Thoracic aorta (tissue), 2 donors: ENCODE measurements at regions not wholly inside any gene's neighbourhood (a gene's known extent, or its start where the extent isn't known, plus 50 kb on each side); places are given as distances from the start of the nearest gene placed in this dataset.

Source experiments
- ATAC-seq: fragments of 150-250 bp; one replicate; pipeline ENCODE4 v1.8.0; 2017; ENCODE audit warnings: low read depth; ENCODE audit not compliant: insufficient number of reproducible peaks, low FRiP score
- DNase-seq: peaks from one replicate; pipeline ENCODE4 v3.0.0-alpha.2; 2020; ENCODE audit warnings: low spot score
- H3K27ac ChIP-seq, 2 donors: fragments of 200-600 bp; sonication (generic); 1 replicate in 1 of 2; 2 replicates in 1 of 2; pipeline ENCODE4 v1.5.1; 2016; ENCODE audit warnings: mild to moderate bottlenecking in 2 of 2, moderate library complexity in 2 of 2
- H3K27me3 ChIP-seq: fragments of 200-600 bp; sonication (generic); replicated peaks from 2 replicates; pipeline ENCODE4 v1.6.0; 2016; ENCODE audit warnings: mild to moderate bottlenecking; ENCODE audit not compliant: insufficient read depth
- H3K36me3 ChIP-seq: fragments of 200-600 bp; sonication (generic); one replicate; pipeline ENCODE4 v1.5.1; 2016
- H3K4me1 ChIP-seq, 2 donors: fragments of 200-600 bp; sonication (generic); 1 replicate in 1 of 2; 2 replicates in 1 of 2; pipeline versions ENCODE4 v1.5.1 to v1.6.0; 2016; ENCODE audit warnings: low read depth in 2 of 2, mild to moderate bottlenecking in 1 of 2; ENCODE audit not compliant: control insufficient read depth in 1 of 2
- H3K4me3 ChIP-seq: fragments of 200-600 bp; sonication (generic); 2 replicates; pipeline ENCODE4 v1.5.1; 2016; ENCODE audit warnings: mild to moderate bottlenecking
- H3K9me3 ChIP-seq: fragments of 200-600 bp; sonication (generic); 2 replicates; pipeline ENCODE4 v1.5.1; 2016
- TF ChIP-seq, protein P1 (sequence below): fragments of 200-600 bp; sonication (generic); IDR thresholded peaks from one replicate; pipeline ENCODE4 v1.5.1; 2019; ENCODE audit warnings: antibody characterized with exemption

DNA sequence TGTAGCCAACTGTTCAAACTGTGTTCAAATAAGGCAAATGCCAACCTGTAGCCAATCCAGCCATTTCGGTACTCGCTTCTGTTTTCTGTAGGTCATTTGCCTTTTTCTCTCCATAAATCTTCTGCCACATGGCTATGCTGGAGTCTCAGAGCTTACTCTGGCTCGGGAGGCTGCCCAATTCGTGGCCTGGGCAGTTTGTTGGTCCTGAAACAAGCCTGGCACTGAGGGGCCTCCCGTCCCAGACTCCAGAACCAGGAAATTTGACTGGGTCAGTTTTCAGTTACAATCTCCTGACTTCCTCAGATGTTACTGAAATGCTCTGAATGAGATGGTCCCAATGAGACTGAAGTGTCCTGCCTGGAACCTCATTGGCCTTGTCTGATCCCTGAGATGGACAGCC is 120.8 kb upstream of the NPAS2 start:
- no peaks in the 10 kb centered on the region for H3K4me1 ChIP-seq
- no peak overlapping the region for H3K27ac ChIP-seq
- TF ChIP-seq, protein P1, sequence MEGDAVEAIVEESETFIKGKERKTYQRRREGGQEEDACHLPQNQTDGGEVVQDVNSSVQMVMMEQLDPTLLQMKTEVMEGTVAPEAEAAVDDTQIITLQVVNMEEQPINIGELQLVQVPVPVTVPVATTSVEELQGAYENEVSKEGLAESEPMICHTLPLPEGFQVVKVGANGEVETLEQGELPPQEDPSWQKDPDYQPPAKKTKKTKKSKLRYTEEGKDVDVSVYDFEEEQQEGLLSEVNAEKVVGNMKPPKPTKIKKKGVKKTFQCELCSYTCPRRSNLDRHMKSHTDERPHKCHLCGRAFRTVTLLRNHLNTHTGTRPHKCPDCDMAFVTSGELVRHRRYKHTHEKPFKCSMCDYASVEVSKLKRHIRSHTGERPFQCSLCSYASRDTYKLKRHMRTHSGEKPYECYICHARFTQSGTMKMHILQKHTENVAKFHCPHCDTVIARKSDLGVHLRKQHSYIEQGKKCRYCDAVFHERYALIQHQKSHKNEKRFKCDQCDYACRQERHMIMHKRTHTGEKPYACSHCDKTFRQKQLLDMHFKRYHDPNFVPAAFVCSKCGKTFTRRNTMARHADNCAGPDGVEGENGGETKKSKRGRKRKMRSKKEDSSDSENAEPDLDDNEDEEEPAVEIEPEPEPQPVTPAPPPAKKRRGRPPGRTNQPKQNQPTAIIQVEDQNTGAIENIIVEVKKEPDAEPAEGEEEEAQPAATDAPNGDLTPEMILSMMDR: no peak
- H3K27me3 ChIP-seq: peaks cover 3% of the 10 kb centered on the region
- H3K4me3 ChIP-seq: no peak overlapping the region
- ATAC-seq (no peak), DNase-seq (no peak)
- no peaks in the 10 kb centered on the region for H3K36me3 ChIP-seq
- H3K9me3 ChIP-seq: peaks cover 9% of the 10 kb centered on the region

- Histone ChIP-seq H3K4me1 (no peaks in the 10 kb centered on the region), H3K9me3 (no peaks in the 10 kb centered on the region), H3K27me3 (no peaks in the 10 kb centered on the region), H3K36me3 (no peaks in the 10 kb centered on the region), H3K27ac (no peak overlapping the region), H3K4me3 (no peak overlapping the region)
- ATAC-seq: no peak
- DNase-seq: no peak
- TF ChIP-seq, protein P1: no peak
Measured at GRCh38 chr2:100702438-100703109, 117.4 kb upstream of the NPAS2 start.

DNA sequence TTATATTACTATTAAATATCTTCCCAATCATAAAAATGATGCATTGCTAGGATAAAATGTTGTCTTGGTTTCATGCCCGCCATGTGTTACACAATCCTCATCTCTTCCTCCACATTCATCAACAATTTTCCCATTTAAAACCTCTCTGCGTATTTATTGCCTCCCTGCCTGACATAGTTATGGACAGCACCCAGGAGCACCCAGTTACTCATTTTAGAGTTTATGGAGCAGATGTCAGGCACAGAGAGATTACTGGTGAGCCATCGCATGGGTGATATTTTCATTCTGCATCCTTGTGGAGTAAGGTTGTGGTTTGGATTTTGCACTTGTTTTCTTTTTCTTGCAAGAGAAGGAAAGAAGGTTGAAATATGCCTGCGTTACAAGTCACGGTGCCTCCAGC is 116.7 kb upstream of the NPAS2 start:
- ATAC-seq: no peak
- Histone ChIP-seq H3K4me3 (no peak overlapping the region), H3K27ac (no peak overlapping the region), H3K9me3 (no peaks in the 10 kb centered on the region), H3K36me3 (no peaks in the 10 kb centered on the region), H3K27me3 (no peaks in the 10 kb centered on the region), H3K4me1 (no peaks in the 10 kb centered on the region)
- DNase-seq: no peak
- TF ChIP-seq, protein P1: no peak

DNA sequence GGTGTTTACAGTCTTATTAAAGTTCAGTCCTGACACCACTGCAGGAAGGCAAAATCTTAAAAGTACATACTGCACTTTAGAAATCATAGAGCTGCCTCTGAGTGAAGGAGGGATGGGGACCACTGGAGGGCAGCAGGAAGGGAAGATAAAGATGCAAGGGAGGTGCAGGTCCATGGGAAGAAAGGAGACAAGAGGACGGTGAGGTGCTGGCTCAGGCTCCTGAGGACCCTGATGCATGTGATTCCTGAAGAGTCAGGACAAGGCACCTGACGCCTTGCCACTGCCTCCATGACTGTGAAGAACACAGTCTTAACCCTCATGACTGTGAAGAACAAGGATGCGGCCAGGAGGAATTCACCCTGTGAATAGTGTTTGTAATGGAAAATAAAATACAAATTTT is 116.2 kb upstream of the NPAS2 start:
- Histone ChIP-seq H3K9me3 (no peaks in the 10 kb centered on the region), H3K36me3 (no peaks in the 10 kb centered on the region), H3K4me1 (no peaks in the 10 kb centered on the region), H3K27ac (no peak overlapping the region), H3K27me3 (no peaks in the 10 kb centered on the region), H3K4me3 (no peak overlapping the region)
- TF ChIP-seq, protein P1: no peak
- DNase-seq (no peak), ATAC-seq (no peak)

- Histone ChIP-seq H3K4me3 (no peak overlapping the region), H3K36me3 (no peaks in the 10 kb centered on the region), H3K4me1 (no peaks in the 10 kb centered on the region), H3K27ac (no peak overlapping the region), H3K9me3 (no peaks in the 10 kb centered on the region), H3K27me3 (no peaks in the 10 kb centered on the region)
- TF ChIP-seq, protein P1: no peak
- no peak for ATAC-seq
- DNase-seq: no peak
Measured at GRCh38 chr2:100704156-100704555, 115.8 kb upstream of the NPAS2 start.
